ENCODE measurements at regions not wholly inside any gene's neighbourhood (a gene's known extent, or its start where the extent isn't known, plus 50 kb on each side); places are given as distances from the start of the nearest gene placed in this dataset.

GRCh38 chr2:189374481-189374880 is 66.8 kb upstream of the WDR75 start:
- H3K4me3 Mint-ChIP-seq (ENCODE audit: low read depth, unreplicated experiment) = no peak overlapping the region
- BruUV-seq (replicated peaks) = no TSS peak
- CTCF ChIA-PET = no interaction called here
- no peak for DNase-seq
- no peaks in the 10 kb centered on the region for H3K27me3 Mint-ChIP-seq (ENCODE audit: unreplicated experiment)
- H3K4me1 Mint-ChIP-seq (ENCODE audit: low read depth, unreplicated experiment) = peaks cover 34% of the 10 kb centered on the region
- H3K36me3 Mint-ChIP-seq (ENCODE audit: insufficient read depth, unreplicated experiment) = no peaks in the 10 kb centered on the region
- H3K27ac Mint-ChIP-seq (ENCODE audit: unreplicated experiment) = no peak overlapping the region
- no peaks in the 10 kb centered on the region for H3K9me3 Mint-ChIP-seq (ENCODE audit: low read depth, unreplicated experiment)
- intact Hi-C loops (cut with micrococcal nuclease; ENCODE audit: unreplicated experiment) = no loop called here
- no peak for TF ChIP-seq CTCF (IDR thresholded peaks at IDR 0.05; ENCODE audit: unreplicated experiment)

- no peaks in the 10 kb centered on the region for H3K27me3 Mint-ChIP-seq (ENCODE audit: unreplicated experiment)
- DNase-seq = no peak
- H3K4me3 Mint-ChIP-seq (ENCODE audit: low read depth, unreplicated experiment) = no peak overlapping the region
- no peak overlapping the region for H3K27ac Mint-ChIP-seq (ENCODE audit: unreplicated experiment)
- H3K36me3 Mint-ChIP-seq (ENCODE audit: insufficient read depth, unreplicated experiment) = no peaks in the 10 kb centered on the region
- no peaks in the 10 kb centered on the region for H3K9me3 Mint-ChIP-seq (ENCODE audit: low read depth, unreplicated experiment)
- intact Hi-C loops (cut with micrococcal nuclease; ENCODE audit: unreplicated experiment) = no loop called here
- CTCF ChIA-PET = no interaction called here
- H3K4me1 Mint-ChIP-seq (ENCODE audit: low read depth, unreplicated experiment) = peaks cover 39% of the 10 kb centered on the region
- BruUV-seq (replicated peaks) = no TSS peak
- no peak for TF ChIP-seq CTCF (IDR thresholded peaks at IDR 0.05; ENCODE audit: unreplicated experiment)
Observed at GRCh38 chr2:189375842-189376241, 65.4 kb upstream of the WDR75 start.

- no peak for TF ChIP-seq CTCF (IDR thresholded peaks at IDR 0.05; ENCODE audit: unreplicated experiment)
- Mint-ChIP-seq H3K4me3 (ENCODE audit: low read depth, unreplicated experiment) (no peak overlapping the region), H3K9me3 (ENCODE audit: low read depth, unreplicated experiment) (no peaks in the 10 kb centered on the region), H3K27me3 (ENCODE audit: unreplicated experiment) (no peaks in the 10 kb centered on the region), H3K4me1 (ENCODE audit: low read depth, unreplicated experiment) (peaks cover 30% of the 10 kb centered on the region), H3K27ac (ENCODE audit: unreplicated experiment) (peak overlapping the region; percentile 27), H3K36me3 (ENCODE audit: insufficient read depth, unreplicated experiment) (no peaks in the 10 kb centered on the region)
- DNase-seq = no peak
- CTCF ChIA-PET = no interaction called here
- intact Hi-C loops (cut with micrococcal nuclease; ENCODE audit: unreplicated experiment) = no loop called here
- no TSS peak for BruUV-seq (replicated peaks)
Observed at GRCh38 chr2:189379287-189379630, 62.0 kb upstream of the WDR75 start.

GRCh38 chr2:189379731-189380261 is 61.5 kb upstream of the WDR75 start:
- H3K4me1 Mint-ChIP-seq (ENCODE audit: low read depth, unreplicated experiment) = peaks cover 30% of the 10 kb centered on the region
- CTCF ChIA-PET = no interaction called here

More at GRCh38 chr2:189379731-189380261, 61.5 kb upstream of the WDR75 start:
- Mint-ChIP-seq H3K27ac (ENCODE audit: unreplicated experiment) (peak overlapping the region; percentile 27), H3K9me3 (ENCODE audit: low read depth, unreplicated experiment) (no peaks in the 10 kb centered on the region), H3K4me3 (ENCODE audit: low read depth, unreplicated experiment) (no peak overlapping the region), H3K27me3 (ENCODE audit: unreplicated experiment) (no peaks in the 10 kb centered on the region), H3K36me3 (ENCODE audit: insufficient read depth, unreplicated experiment) (no peaks in the 10 kb centered on the region)
- TF ChIP-seq CTCF (IDR thresholded peaks at IDR 0.05; ENCODE audit: unreplicated experiment) = no peak
- BruUV-seq (replicated peaks) = no TSS peak
- no peak for DNase-seq
- intact Hi-C loops (cut with micrococcal nuclease; ENCODE audit: unreplicated experiment) = no loop called here
